ENCODE measurements at regions not wholly inside any gene's neighbourhood (a gene's known extent, or its start where the extent isn't known, plus 50 kb on each side); places are given as distances from the start of the nearest gene placed in this dataset.
"Not testable (repeated sequence)": the region's sequence is repeated elsewhere in the genome, so short reads cannot be mapped to it uniquely, and the experiment has no call there.

- not testable (repeated sequence) for ATAC-seq
These were observed 149.6 kb downstream of the TFAP2B start for GRCh38 chr6:50968246-50968645.

DNA sequence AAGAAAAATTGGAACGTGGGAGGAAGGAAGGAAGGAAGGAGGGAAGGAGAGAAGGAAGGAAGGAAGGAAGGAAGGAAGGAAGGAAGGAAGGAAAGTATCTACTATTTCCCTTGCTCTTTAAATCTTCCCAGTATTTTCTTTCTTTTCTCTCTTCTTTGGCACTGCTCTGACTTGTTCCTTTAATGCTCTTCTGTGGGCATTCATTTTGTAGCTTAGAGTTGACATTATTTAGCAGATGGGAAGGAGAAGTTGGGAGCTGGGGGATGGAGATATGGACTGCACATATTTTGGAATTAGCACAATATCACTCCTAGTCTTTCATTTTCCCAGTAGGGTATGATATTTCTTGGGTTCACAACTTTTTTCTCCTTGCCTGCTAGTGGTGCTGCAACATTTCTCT is 152.2 kb downstream of the TFAP2B start:
- no peak for ATAC-seq
- TF ChIP-seq ZFP30 (CRISPR knock-in tag; IDR thresholded peaks at IDR 0.05) = no peak
- no peak for TF ChIP-seq CREB5 (CRISPR knock-in tag; IDR thresholded peaks at IDR 0.05; ENCODE audit: low read depth)
- TF ChIP-seq BACH2 (CRISPR knock-in tag; IDR thresholded peaks at IDR 0.05; ENCODE audit: borderline replicate concordance) = no peak
- TF ChIP-seq TSHZ2 (CRISPR knock-in tag; IDR thresholded peaks at IDR 0.05) = no peak
- no peak for TF ChIP-seq TOX (CRISPR knock-in tag; IDR thresholded peaks at IDR 0.05; ENCODE audit: borderline replicate concordance)
- no peak for TF ChIP-seq CSDC2 (CRISPR knock-in tag; IDR thresholded peaks at IDR 0.05)
- TF ChIP-seq, protein P1, sequence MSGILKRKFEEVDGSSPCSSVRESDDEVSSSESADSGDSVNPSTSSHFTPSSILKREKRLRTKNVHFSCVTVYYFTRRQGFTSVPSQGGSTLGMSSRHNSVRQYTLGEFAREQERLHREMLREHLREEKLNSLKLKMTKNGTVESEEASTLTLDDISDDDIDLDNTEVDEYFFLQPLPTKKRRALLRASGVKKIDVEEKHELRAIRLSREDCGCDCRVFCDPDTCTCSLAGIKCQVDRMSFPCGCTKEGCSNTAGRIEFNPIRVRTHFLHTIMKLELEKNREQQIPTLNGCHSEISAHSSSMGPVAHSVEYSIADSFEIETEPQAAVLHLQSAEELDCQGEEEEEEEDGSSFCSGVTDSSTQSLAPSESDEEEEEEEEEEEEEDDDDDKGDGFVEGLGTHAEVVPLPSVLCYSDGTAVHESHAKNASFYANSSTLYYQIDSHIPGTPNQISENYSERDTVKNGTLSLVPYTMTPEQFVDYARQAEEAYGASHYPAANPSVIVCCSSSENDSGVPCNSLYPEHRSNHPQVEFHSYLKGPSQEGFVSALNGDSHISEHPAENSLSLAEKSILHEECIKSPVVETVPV (CRISPR knock-in tag; IDR thresholded peaks at IDR 0.05) = no peak
- TF ChIP-seq SNAI2 (CRISPR knock-in tag; IDR thresholded peaks at IDR 0.05) = no peak
- TF ChIP-seq ARNTL (CRISPR knock-in tag; IDR thresholded peaks at IDR 0.05; ENCODE audit: borderline replicate concordance, low read depth) = no peak
- TF ChIP-seq ZFP3 (CRISPR knock-in tag; IDR thresholded peaks at IDR 0.05) = no peak
- TF ChIP-seq OSR1 (CRISPR knock-in tag; IDR thresholded peaks at IDR 0.05) = no peak
- no peak for TF ChIP-seq PPARA (CRISPR knock-in tag; IDR thresholded peaks at IDR 0.05; ENCODE audit: borderline replicate concordance)
- TF ChIP-seq TCF4 (CRISPR knock-in tag; IDR thresholded peaks at IDR 0.05; ENCODE audit: borderline replicate concordance) = no peak
- TF ChIP-seq PATZ1 (CRISPR knock-in tag; IDR thresholded peaks at IDR 0.05; ENCODE audit: borderline replicate concordance) = no peak
- no peak for TF ChIP-seq GLIS3 (CRISPR knock-in tag; IDR thresholded peaks at IDR 0.05)
- no peak for TF ChIP-seq ESRRG (CRISPR knock-in tag; IDR thresholded peaks at IDR 0.05)
- no peak for TF ChIP-seq ZNF565 (CRISPR knock-in tag; conservative IDR thresholded peaks at IDR 0.05; ENCODE audit: low read depth)
- TF ChIP-seq POU6F1 (CRISPR knock-in tag; IDR thresholded peaks at IDR 0.05; ENCODE audit: borderline replicate concordance, low read depth) = no peak
- no peak for TF ChIP-seq ISL1 (CRISPR knock-in tag; IDR thresholded peaks at IDR 0.05)

GRCh38 chr6:50973464-50973863 is 154.8 kb downstream of the TFAP2B start:
- no peak for ATAC-seq
- TF ChIP-seq TOX (CRISPR knock-in tag; IDR thresholded peaks at IDR 0.05; ENCODE audit: borderline replicate concordance) = no peak
- TF ChIP-seq ISL1 (CRISPR knock-in tag; IDR thresholded peaks at IDR 0.05) = no peak
- TF ChIP-seq CREB5 (CRISPR knock-in tag; IDR thresholded peaks at IDR 0.05; ENCODE audit: low read depth) = no peak

All from SK-N-SH treated with all-trans-retinoic acid at 6 μM for 48 hours (cell line).